Thyroid gland (tissue), 4 donors: ENCODE measurements at regions not wholly inside any gene's neighbourhood (a gene's known extent, or its start where the extent isn't known, plus 50 kb on each side); places are given as distances from the start of the nearest gene placed in this dataset.

Experiments
- DNase-seq, 2 donors: peaks; one replicate each; pipeline ENCODE4 v3.0.0-alpha.2; 2019
- H3K27ac ChIP-seq, 3 donors: fragments of 200-600 bp; sonication (generic); 1 replicate in 2 of 3; 2 replicates in 1 of 3; pipeline ENCODE4 v1.5.1; 2016 to 2019; ENCODE audit warnings: mild to moderate bottlenecking in 1 of 3, moderate library complexity in 1 of 3
- H3K27me3 ChIP-seq: fragments of 200-600 bp; sonication (generic); one replicate; pipeline ENCODE4 v1.5.1; 2019
- H3K36me3 ChIP-seq, 2 donors: fragments of 200-600 bp; sonication (generic); one replicate each; pipeline ENCODE4 v1.5.1; 2016 to 2019
- H3K4me1 ChIP-seq, 2 donors: fragments of 200-600 bp; sonication (generic); one replicate each; pipeline ENCODE4 v1.5.1; 2017 to 2019
- H3K4me3 ChIP-seq, 3 donors: fragments of 200-600 bp; sonication (generic); replicated peaks in 1 of 3; 1 replicate in 2 of 3; 2 replicates in 1 of 3; pipeline ENCODE4 v1.5.1; 2016; ENCODE audit warnings: mild to moderate bottlenecking in 1 of 3
- H3K9me3 ChIP-seq: fragments of 200-600 bp; sonication (generic); one replicate; pipeline ENCODE4 v1.5.1; 2017
- POLR2A ChIP-seq, 2 donors: fragments of 450-650 bp; IDR thresholded peaks; one replicate each; pipeline ENCODE4 v1.6.1; 2017; ENCODE audit warnings: antibody characterized with exemption in 2 of 2, mild to moderate bottlenecking in 2 of 2, moderate library complexity in 1 of 2
- WGBS, 2 donors: methylation state at CpG; one replicate each; pipeline ENCODE4 v1.1.5; 2017; 5-methylcytosine and 5-hydroxymethylcytosine counted together
- intact Hi-C: fragments of 100-400 bp; cut with DNase I; formaldehyde crosslinking; loops from one replicate; pipeline ENCODE4 v1.15.1; 2023
- TF ChIP-seq, protein P1 (sequence below), 6 experiments: fragments of 200-600 bp in 3 of 6; fragments of 450-650 bp in 3 of 6; sonication (generic) in 3 of 6; IDR thresholded peaks; one replicate each; pipeline ENCODE4 v1.5.1; 2016 to 2019; ENCODE audit warnings: antibody characterized with exemption in 6 of 6, mild to moderate bottlenecking in 2 of 6, inconsistent platforms in 1 of 6, moderate library complexity in 1 of 6

DNA sequence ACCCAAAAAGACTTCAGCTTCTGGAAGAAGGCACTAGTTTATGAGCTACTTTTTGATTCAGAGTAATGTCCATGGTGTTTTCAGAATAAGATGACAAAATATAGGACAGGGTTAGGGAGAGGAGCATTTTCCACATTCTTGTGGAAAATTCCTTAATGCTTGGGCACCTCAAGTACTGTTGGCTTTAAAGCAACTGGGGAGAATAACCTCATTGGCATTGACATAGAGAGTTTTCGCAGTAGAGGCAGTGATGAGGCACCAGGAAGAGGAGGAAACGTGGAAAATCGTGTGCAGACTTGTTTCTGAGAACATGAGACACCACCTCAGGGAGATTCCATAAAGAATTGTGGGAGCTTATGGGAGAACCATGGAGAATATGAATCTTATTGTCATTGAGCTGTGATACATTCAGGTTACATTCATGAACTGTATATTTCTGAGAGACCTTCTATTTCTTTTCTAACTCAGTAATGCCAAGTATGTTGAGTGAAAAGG, 929.0 kb upstream of the NRXN1 start:
- intact Hi-C loops = no loop called here
- WGBS, 2 donors = 58 to 72% methylated on average over 3 of the region's 3 CpGs
- H3K4me1 ChIP-seq = no peaks in the 10 kb centered on the region
- no peaks in the 10 kb centered on the region for H3K27me3 ChIP-seq
- H3K4me3 ChIP-seq = no peak overlapping the region
- H3K9me3 ChIP-seq = no peaks in the 10 kb centered on the region
- DNase-seq = no peak
- no peaks in the 10 kb centered on the region for H3K36me3 ChIP-seq
- TF ChIP-seq, protein P1, sequence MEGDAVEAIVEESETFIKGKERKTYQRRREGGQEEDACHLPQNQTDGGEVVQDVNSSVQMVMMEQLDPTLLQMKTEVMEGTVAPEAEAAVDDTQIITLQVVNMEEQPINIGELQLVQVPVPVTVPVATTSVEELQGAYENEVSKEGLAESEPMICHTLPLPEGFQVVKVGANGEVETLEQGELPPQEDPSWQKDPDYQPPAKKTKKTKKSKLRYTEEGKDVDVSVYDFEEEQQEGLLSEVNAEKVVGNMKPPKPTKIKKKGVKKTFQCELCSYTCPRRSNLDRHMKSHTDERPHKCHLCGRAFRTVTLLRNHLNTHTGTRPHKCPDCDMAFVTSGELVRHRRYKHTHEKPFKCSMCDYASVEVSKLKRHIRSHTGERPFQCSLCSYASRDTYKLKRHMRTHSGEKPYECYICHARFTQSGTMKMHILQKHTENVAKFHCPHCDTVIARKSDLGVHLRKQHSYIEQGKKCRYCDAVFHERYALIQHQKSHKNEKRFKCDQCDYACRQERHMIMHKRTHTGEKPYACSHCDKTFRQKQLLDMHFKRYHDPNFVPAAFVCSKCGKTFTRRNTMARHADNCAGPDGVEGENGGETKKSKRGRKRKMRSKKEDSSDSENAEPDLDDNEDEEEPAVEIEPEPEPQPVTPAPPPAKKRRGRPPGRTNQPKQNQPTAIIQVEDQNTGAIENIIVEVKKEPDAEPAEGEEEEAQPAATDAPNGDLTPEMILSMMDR (IDR thresholded peaks at IDR 0.05) = no peak
- TF ChIP-seq POLR2A (IDR thresholded peaks at IDR 0.05) = no peak
- no peak overlapping the region for H3K27ac ChIP-seq

DNA sequence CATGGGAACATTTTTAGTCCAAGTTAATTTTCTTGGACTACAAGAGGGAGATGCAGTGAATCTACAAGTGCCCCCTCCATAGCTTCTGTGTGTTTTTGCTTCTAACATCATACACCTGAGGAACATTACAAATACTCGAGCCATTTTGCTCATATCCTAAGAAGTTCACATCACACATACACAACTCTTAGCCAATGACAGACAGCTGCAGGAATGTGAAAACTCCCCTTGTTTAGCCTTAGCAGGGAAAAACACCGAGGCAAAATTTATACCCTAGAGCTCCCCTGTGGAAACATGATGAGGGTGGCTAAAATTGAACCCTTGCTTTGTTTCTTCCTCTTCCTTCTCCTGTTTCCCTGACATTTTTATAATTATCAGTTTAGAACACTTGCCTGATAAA, 928.3 kb upstream of the NRXN1 start:
- no peaks in the 10 kb centered on the region for H3K27me3 ChIP-seq
- no peak for TF ChIP-seq POLR2A (IDR thresholded peaks at IDR 0.05)
- TF ChIP-seq, protein P1 (IDR thresholded peaks at IDR 0.05) = no peak
- no peaks in the 10 kb centered on the region for H3K9me3 ChIP-seq
- H3K4me3 ChIP-seq = no peak overlapping the region
- H3K27ac ChIP-seq = no peak overlapping the region
- no peaks in the 10 kb centered on the region for H3K36me3 ChIP-seq
- DNase-seq = no peak
- 81 to 84% methylated on average over 2 of the region's 2 CpGs for WGBS, 2 donors
- no peaks in the 10 kb centered on the region for H3K4me1 ChIP-seq
- intact Hi-C loops = no loop called here

DNA sequence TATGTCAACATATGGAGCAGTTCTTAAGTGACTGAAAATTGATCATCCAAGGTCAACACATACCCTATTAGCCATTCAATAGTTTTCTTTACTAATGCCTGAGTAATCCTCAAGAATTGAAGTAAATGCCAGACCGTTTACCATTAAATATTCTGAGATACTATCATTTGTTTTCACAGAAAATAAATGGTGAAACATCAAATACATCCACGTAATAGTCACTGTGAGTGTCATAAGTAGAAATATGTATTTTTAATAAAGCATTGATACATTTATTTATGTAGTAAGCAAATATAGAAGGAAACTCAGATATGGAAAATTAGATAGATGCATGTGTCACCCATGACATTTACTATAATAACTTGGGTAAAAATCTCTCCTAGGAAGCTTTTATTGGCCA, 927.8 kb upstream of the NRXN1 start:
- no peaks in the 10 kb centered on the region for H3K27me3 ChIP-seq
- no peaks in the 10 kb centered on the region for H3K9me3 ChIP-seq
- no peaks in the 10 kb centered on the region for H3K4me1 ChIP-seq
- DNase-seq = no peak
- TF ChIP-seq, protein P1 (IDR thresholded peaks at IDR 0.05) = no peak
- no peak for TF ChIP-seq POLR2A (IDR thresholded peaks at IDR 0.05)
- intact Hi-C loops = no loop called here
- H3K4me3 ChIP-seq = no peak overlapping the region
- no peaks in the 10 kb centered on the region for H3K36me3 ChIP-seq
- no peak overlapping the region for H3K27ac ChIP-seq
- WGBS, 2 donors = 64 to 75% methylated on average over 2 of the region's 2 CpGs

DNA sequence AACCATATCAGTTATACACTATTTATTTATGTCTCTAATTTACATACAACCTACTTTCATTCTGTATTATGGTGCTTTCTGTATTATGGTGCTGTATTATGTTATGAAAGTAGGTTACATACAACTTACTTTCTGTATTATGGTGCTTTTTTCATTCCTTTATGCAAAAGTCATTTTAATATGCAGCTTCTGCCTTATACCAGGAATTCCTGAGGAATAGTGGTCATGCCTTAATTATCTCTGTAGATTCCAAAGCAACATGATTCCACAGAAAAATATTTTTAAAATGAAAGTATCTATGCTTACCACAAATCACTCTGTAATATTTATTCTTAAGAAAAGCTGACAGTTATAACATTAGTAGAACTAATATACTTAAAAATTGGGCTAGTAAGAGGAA, 922.0 kb upstream of the NRXN1 start:
- no peak for DNase-seq
- Histone ChIP-seq H3K9me3 (no peaks in the 10 kb centered on the region), H3K36me3 (no peaks in the 10 kb centered on the region), H3K4me1 (no peaks in the 10 kb centered on the region), H3K4me3 (no peak overlapping the region), H3K27me3 (no peaks in the 10 kb centered on the region), H3K27ac (no peak overlapping the region)
- TF ChIP-seq, protein P1 (IDR thresholded peaks at IDR 0.05) = no peak
- no peak for TF ChIP-seq POLR2A (IDR thresholded peaks at IDR 0.05)
- intact Hi-C loops = no loop called here

DNA sequence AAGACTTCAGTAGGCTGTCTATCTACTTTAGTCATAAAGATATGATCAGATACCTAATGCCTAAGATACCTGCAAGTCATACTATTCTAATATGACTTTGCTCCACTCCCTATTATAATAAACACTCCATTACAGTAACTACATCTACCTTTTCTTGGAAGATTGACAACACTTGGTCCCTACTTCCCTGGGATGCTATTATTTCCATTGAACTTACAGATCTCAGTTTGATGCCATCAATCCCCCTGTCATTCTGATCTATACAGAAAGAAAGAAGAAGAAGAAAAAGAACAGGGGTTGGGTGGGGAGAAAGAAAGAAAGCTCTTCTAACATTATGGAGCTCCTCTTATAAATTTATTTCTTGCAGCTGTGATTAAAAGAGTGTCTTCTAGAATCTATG, 889.1 kb upstream of the NRXN1 start:
- Histone ChIP-seq H3K4me1 (no peaks in the 10 kb centered on the region), H3K27me3 (no peaks in the 10 kb centered on the region), H3K36me3 (no peaks in the 10 kb centered on the region), H3K27ac (no peak overlapping the region), H3K9me3 (no peaks in the 10 kb centered on the region), H3K4me3 (no peak overlapping the region)
- no peak for TF ChIP-seq POLR2A (IDR thresholded peaks at IDR 0.05)
- TF ChIP-seq, protein P1 (IDR thresholded peaks at IDR 0.05) = no peak
- no peak for DNase-seq
- intact Hi-C loops = no loop called here
